ENCODE measurements at regions not wholly inside any gene's neighbourhood (a gene's known extent, or its start where the extent isn't known, plus 50 kb on each side); places are given as distances from the start of the nearest gene placed in this dataset.

GRCh38 chr18:28269750-28270149, 92.8 kb upstream of the CDH2 start:
- TF ChIP-seq ZNF354B (CRISPR knock-in tag; IDR thresholded peaks at IDR 0.05) (no peak), KLF6 (CRISPR knock-in tag; IDR thresholded peaks at IDR 0.05) (no peak), SMC3 (IDR thresholded peaks at IDR 0.05; ENCODE audit: low read length) (no peak)
- intact Hi-C loops (cut with micrococcal nuclease; ENCODE audit: unreplicated experiment) (no loop called here), in situ Hi-C loops (cut with HindIII; ENCODE audit: extremely low pct_ligation_motif_present, low pct_unique_long_range_greater_than_20kb) (no loop called here)
- H3K4me3 ChIP-seq (replicated peaks in 1 of 3; ENCODE audit: insufficient read depth in 1 of 3, low read depth in 2 of 3, low read length in 3 of 3) = no peak overlapping the region
- no peaks in the 10 kb centered on the region for H3K9me3 ChIP-seq (ENCODE audit: low read length)
- H3K27ac ChIP-seq (ENCODE audit: extremely low read length, insufficient read depth, low read length) = no peak overlapping the region
- ATAC-seq (no peak), FAIRE-seq (no peak), DNase-seq (ENCODE audit: low spot score) (no peak)
- no peak overlapping the region for H2AFZ ChIP-seq (ENCODE audit: low read length)
- H3K36me3 ChIP-seq (replicated peaks in 1 of 2; ENCODE audit: control insufficient read depth in 1 of 2, insufficient read depth in 2 of 2, low read length in 2 of 2) = no peaks in the 10 kb centered on the region
- no peaks in the 10 kb centered on the region for H3K27me3 ChIP-seq (ENCODE audit: control insufficient read depth in 1 of 2, insufficient read depth in 2 of 2, low read length in 2 of 2)
- H4K20me1 ChIP-seq (ENCODE audit: insufficient read depth, low read length) = no peaks in the 10 kb centered on the region
- H3K9ac ChIP-seq (ENCODE audit: insufficient read depth, low read depth, low read length) = no peak overlapping the region
- POLR2A ChIA-PET = no interaction called here
- 2% methylated on average over 2 of the region's 2 CpGs for WGBS (ENCODE audit: low lambda C conversion rate)
- H3K79me2 ChIP-seq (ENCODE audit: insufficient read depth, low read length) = no peaks in the 10 kb centered on the region
- H3K4me2 ChIP-seq (ENCODE audit: low read depth, low read length) = no peak overlapping the region
- H3K4me1 ChIP-seq (ENCODE audit: insufficient read depth, low read length) = no peaks in the 10 kb centered on the region
- no TSS peak for BruUV-seq (replicated peaks)
- CTCF ChIA-PET (ENCODE audit: low intra/inter-chr PET ratio, low total read pairs) = no interaction called here

- Histone ChIP-seq H3K79me2 (ENCODE audit: insufficient read depth, low read length) (no peaks in the 10 kb centered on the region), H3K9me3 (ENCODE audit: low read length) (no peaks in the 10 kb centered on the region), H3K4me2 (ENCODE audit: low read depth, low read length) (no peak overlapping the region), H3K27ac (ENCODE audit: extremely low read length, insufficient read depth, low read length) (no peak overlapping the region), H2AFZ (ENCODE audit: low read length) (no peak overlapping the region), H3K4me1 (ENCODE audit: insufficient read depth, low read length) (no peaks in the 10 kb centered on the region), H3K9ac (ENCODE audit: insufficient read depth, low read depth, low read length) (no peak overlapping the region), H3K27me3 (ENCODE audit: control insufficient read depth in 1 of 2, insufficient read depth in 2 of 2, low read length in 2 of 2) (no peaks in the 10 kb centered on the region), H4K20me1 (ENCODE audit: insufficient read depth, low read length) (no peaks in the 10 kb centered on the region), H3K4me3 (replicated peaks in 1 of 3; ENCODE audit: insufficient read depth in 1 of 3, low read depth in 2 of 3, low read length in 3 of 3) (no peak overlapping the region), H3K36me3 (replicated peaks in 1 of 2; ENCODE audit: control insufficient read depth in 1 of 2, insufficient read depth in 2 of 2, low read length in 2 of 2) (no peaks in the 10 kb centered on the region)
- 1% methylated on average over 4 of the region's 4 CpGs for whole genome bisulfite sequencing (ENCODE audit: low lambda C conversion rate)
- no TSS peak for BruUV-seq (replicated peaks)
- no peak for TF ChIP-seq ZNF75D (CRISPR knock-in tag; IDR thresholded peaks at IDR 0.05; ENCODE audit: borderline replicate concordance)
- DNase-seq (ENCODE audit: low spot score) = no peak
- in situ Hi-C loops (cut with HindIII; ENCODE audit: extremely low pct_ligation_motif_present, low pct_unique_long_range_greater_than_20kb) (no loop called here), intact Hi-C loops (cut with micrococcal nuclease; ENCODE audit: unreplicated experiment) (no loop called here)
- CTCF ChIA-PET (ENCODE audit: low intra/inter-chr PET ratio, low total read pairs) = no interaction called here
- POLR2A ChIA-PET = no interaction called here
- ATAC-seq = no peak
- FAIRE-seq = no peak
Observed at GRCh38 chr18:28267878-28268625, 91.1 kb upstream of the CDH2 start.
